T-helper 2 cell treated with Interferon-gamma antibody and Interleukin-4, amounts not matched to agents 100 ng/mL and 5 ng/mL, for 36 hours (primary cell): ENCODE measurements at regions not wholly inside any gene's neighbourhood (a gene's known extent, or its start where the extent isn't known, plus 50 kb on each side); places are given as distances from the start of the nearest gene placed in this dataset.

Experiments used
- intact Hi-C: fragments of 100-400 bp; cut with micrococcal nuclease; formaldehyde crosslinking; loops from one replicate; pipeline ENCODE4 v1.15.1; 2023

- intact Hi-C loops: no loop called here
These were observed 111.7 kb upstream of the CCDC54 start for GRCh38 chr3:107265526-107265925.

- intact Hi-C loops: no loop called here
These were observed 108.8 kb upstream of the CCDC54 start for GRCh38 chr3:107268469-107268868.

GRCh38 chr3:107269136-107269535 lies 108.1 kb upstream of the CCDC54 start:
- intact Hi-C loops: no loop called here

- intact Hi-C loops: loop anchor here (1.0 to 5.0 kb wide), 4 partner anchors 31 to 270 kb away; no protein-coding TSS in a partner anchor
These were observed 105.4 kb upstream of the CCDC54 start for GRCh38 chr3:107271787-107272387.

GRCh38 chr3:107272471-107272870 lies 104.8 kb upstream of the CCDC54 start:
- intact Hi-C loops: loop anchor here (1.0 to 5.0 kb wide), 2 partner anchors 149 to 270 kb away; no protein-coding TSS in a partner anchor

- intact Hi-C loops: loop anchor here (1.0 to 5.0 kb wide), 2 partner anchors 148 to 269 kb away; no protein-coding TSS in a partner anchor
These were observed 104.4 kb upstream of the CCDC54 start for GRCh38 chr3:107272885-107273284.

- intact Hi-C loops: loop anchor here (5.0 kb wide), 1 partner anchor 269 kb away; no protein-coding TSS in a partner anchor
These were observed 103.5 kb upstream of the CCDC54 start for GRCh38 chr3:107273771-107274170.

- intact Hi-C loops: no loop called here
These were observed 101.7 kb upstream of the CCDC54 start for GRCh38 chr3:107275511-107275910.

- intact Hi-C loops: no loop called here
These were observed 93.3 kb upstream of the CCDC54 start for GRCh38 chr3:107283948-107284347.

GRCh38 chr3:107284612-107285011 lies 92.6 kb upstream of the CCDC54 start:
- intact Hi-C loops: no loop called here

- intact Hi-C loops: no loop called here
These were observed 92.0 kb upstream of the CCDC54 start for GRCh38 chr3:107285197-107285596.

- intact Hi-C loops: no loop called here
These were observed 87.9 kb upstream of the CCDC54 start for GRCh38 chr3:107289354-107289753.

- intact Hi-C loops: no loop called here
These were observed 83.1 kb upstream of the CCDC54 start for GRCh38 chr3:107294117-107294516.

- intact Hi-C loops: no loop called here
These were observed 79.6 kb upstream of the CCDC54 start for GRCh38 chr3:107297597-107297996.

- intact Hi-C loops: no loop called here
These were observed 70.0 kb upstream of the CCDC54 start for GRCh38 chr3:107307205-107307604.

GRCh38 chr3:107308716-107309115 lies 68.5 kb upstream of the CCDC54 start:
- intact Hi-C loops: no loop called here

- intact Hi-C loops: no loop called here
These were observed 67.9 kb upstream of the CCDC54 start for GRCh38 chr3:107309312-107309711.

GRCh38 chr3:107313711-107314110 lies 63.5 kb upstream of the CCDC54 start:
- intact Hi-C loops: no loop called here

- intact Hi-C loops: no loop called here
These were observed 62.1 kb upstream of the CCDC54 start for GRCh38 chr3:107315141-107315540.

GRCh38 chr3:107323723-107324122 lies 53.5 kb upstream of the CCDC54 start:
- intact Hi-C loops: no loop called here

- intact Hi-C loops: no loop called here
These were observed 51.8 kb upstream of the CCDC54 start for GRCh38 chr3:107325446-107325845.
